COLO668 (cell line): ENCODE measurements at regions not wholly inside any gene's neighbourhood (a gene's known extent, or its start where the extent isn't known, plus 50 kb on each side); places are given as distances from the start of the nearest gene placed in this dataset.

ENCODE experiments used
- DNase-seq: peaks from one replicate; lab custom pipeline; 2025; ENCODE audit not compliant: unreplicated experiment; lab: John Stamatoyannopoulos, UW

DNA sequence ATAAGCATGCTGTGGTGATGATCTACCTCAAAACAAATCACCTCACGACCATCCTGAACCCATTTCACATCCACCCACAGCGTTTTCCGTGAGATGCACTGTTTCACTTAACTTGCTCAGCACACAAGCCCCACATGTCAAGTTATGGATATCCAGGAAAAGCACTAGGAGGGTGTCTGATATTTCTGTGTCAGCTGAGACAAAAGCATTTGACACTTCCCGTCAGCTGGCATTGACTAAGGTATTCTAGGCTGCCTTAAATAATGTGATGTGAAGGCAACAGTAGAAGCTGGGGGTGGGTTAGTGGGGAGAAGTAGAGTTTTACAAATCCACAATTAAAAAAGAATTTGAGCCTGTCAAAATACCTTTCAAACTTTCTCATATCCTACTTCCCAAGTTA, 68.7 kb upstream of the MDFIC start:
- no peak for DNase-seq

DNA sequence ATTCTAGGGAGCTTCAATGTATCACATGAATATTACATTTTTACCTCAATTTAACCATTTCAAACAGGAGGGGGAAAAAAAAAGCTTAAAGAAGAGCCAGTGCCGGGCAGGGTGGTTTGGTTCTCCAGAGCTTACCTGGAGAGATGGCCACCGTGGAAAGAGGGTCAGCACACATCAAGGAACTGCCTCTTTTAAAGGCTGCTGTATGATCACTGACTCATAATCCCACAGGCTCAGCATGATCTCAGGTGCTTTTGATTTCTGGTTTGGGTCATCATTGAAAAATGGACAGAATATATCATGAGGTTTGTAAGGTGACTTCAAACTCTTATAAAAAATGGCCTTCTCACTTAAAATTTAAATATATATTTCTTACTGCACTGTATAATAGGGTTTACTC, 67.5 kb upstream of the MDFIC start:
- DNase-seq = no peak

DNA sequence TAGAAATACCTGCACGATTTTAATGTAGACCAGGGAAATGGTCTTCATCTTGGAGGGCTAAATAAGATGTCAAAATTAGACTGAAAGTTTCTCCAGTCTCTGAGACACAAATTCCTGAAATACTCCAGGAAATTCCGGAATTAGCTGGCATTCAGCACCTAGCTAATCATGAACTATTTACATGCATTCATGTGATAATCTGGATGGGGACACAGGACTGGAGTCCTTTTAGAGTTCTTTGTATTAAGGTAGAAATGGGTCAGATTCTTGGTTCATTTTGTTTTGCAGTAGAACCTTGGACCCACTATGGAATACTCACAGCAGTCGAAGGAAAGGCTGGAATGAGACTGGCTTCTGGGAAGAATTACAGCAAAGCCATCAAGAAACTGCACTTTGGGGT, 65.3 kb upstream of the MDFIC start:
- DNase-seq = no peak

DNA sequence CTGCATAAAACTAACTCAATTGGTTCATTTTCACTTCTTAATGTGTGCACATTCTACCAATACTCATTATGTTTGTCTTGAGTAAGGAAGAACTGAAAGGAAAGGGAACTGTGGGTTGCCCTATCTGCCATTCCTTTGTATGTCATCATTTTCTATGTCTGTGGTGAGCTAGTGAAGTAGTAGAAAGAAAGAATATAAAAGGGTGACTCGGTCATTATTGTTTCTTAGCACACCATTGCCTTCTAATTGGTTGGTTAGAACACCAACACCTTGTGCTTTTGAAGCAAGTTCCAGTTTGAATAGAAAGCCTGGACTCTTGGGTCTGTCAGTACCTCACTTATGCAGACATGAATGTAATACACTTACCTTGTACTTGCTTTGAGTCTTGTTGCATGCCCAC, 64.3 kb upstream of the MDFIC start:
- DNase-seq = no peak

DNA sequence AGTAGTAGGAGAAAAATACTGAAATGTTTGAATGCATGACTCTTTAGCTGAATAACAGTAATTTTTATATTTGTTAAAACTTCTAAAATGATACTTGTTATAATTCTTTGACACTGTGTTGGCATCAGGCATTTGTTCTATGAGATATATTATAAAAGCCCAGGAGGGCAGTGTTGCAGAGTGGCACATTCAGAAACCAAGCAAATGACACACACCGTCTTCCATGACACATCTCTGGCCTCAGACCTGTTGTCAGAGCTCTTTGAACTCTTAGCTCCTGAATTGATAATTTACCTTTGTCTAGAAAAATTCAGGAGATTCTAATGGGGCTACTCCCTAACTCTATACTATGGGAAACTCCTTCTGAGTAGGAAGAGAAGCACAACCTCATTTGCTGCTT, 62.4 kb upstream of the MDFIC start:
- no peak for DNase-seq

DNA sequence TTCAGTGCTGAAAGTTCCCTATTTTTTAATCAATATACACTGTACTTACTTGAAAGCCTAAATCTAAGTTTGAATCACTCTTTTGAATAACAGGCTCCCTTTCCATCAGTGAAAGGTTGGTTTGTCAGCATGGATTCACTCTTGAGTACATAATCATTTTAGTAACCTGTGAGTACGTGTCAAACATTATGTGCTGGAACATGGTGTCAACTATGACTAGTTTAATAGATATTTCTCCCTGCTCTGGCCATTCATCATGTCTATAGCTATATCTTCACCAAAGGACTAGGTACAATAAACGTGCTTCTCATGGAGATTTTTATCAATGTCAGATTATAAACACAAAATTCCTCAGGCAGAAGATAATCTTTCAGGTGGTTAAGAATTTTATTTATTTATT, 61.7 kb upstream of the MDFIC start:
- no peak for DNase-seq

DNA sequence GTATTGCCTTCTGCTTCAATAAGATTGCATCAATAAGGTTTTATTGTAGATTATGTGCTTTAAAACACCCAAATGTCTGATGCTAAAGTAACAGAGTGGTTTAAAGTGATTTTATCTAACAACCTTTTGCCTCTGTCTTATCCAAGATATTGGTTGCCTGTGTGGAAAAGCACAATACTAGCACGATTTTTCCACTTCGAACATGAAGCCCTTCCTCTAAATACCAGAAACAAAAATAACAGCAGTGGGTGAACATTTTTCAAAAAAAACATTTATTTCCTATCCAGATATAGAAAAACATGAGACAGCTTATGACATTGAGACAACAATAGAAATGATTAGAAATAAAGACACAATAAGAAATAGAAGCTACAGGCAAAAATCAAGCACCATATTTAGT, 59.5 kb upstream of the MDFIC start:
- no peak for DNase-seq

DNA sequence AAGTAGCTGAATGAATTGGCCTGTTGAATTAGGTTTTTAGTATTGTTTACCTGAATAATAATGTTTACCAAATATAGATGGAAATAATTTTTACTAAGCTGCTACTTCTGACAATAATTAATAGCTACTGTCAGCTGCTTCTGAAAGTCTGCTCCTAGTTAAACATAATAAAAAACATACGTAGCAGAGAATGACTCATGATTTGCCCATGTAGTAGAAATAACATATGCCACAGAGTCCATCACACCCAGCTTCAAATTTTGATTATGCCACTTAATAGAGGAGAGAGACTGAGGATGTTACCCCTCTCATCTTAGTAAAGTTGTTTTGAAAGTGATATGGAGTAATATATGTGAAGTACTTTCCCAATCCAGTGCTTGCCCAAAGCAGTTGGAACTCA, 57.6 kb upstream of the MDFIC start:
- no peak for DNase-seq

DNA sequence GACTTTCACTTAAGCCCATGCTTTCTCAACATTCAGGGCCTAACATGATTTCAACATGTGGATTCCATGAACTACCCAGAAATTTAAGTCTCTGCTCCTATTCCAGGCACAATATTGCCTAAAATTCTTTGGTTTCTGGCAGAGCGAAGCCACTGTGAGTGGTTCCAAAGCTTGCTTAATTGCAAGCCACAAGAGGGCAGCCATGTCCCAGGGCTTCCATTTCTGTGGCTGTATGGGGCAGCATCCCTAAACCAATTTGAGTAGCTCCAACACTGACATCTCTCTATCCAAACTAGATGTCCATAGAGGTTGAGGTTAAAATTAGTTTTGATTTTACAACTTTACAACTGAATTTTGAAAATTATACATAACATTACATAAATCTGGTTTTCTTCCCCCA, 56.3 kb upstream of the MDFIC start:
- DNase-seq = peak; percentile 13
